Epithelial cell of esophagus (primary cell): ENCODE measurements at regions not wholly inside any gene's neighbourhood (a gene's known extent, or its start where the extent isn't known, plus 50 kb on each side); places are given as distances from the start of the nearest gene placed in this dataset.

Source experiments
- DNase-seq: peaks from one replicate; pipeline ENCODE4 v3.0.0; 2010; ENCODE audit warnings: low read depth
- H3K4me3 ChIP-seq: 2 replicates; pipeline ENCODE4 v1.5.1; 2011; ENCODE audit warnings: mild to moderate bottlenecking, low read length, control low read depth
- CTCF ChIP-seq: IDR thresholded peaks from 2 replicates; pipeline ENCODE4 v1.5.1; 2011; ENCODE audit warnings: low read depth, mild to moderate bottlenecking, low read length, control low read depth, inconsistent platforms; ENCODE audit not compliant: insufficient read depth; ENCODE audit errors: missing control alignments

- no peak overlapping the region for H3K4me3 ChIP-seq
- TF ChIP-seq CTCF = no peak
- DNase-seq = no peak
Measured at GRCh38 chr12:24537083-24537860, 411.6 kb downstream of the BCAT1 start.

- TF ChIP-seq CTCF = no peak
- no peak overlapping the region for H3K4me3 ChIP-seq
- no peak for DNase-seq
Measured at GRCh38 chr12:24535334-24536069, 413.4 kb downstream of the BCAT1 start.

- DNase-seq = no peak
- H3K4me3 ChIP-seq = no peak overlapping the region
- TF ChIP-seq CTCF = no peak
Measured at GRCh38 chr12:24534622-24535021, 414.3 kb downstream of the BCAT1 start.

GRCh38 chr12:24533716-24534352, 415.1 kb downstream of the BCAT1 start:
- DNase-seq = no peak
- no peak for TF ChIP-seq CTCF
- no peak overlapping the region for H3K4me3 ChIP-seq

- no peak for TF ChIP-seq CTCF
- no peak for DNase-seq
- no peak overlapping the region for H3K4me3 ChIP-seq
Measured at GRCh38 chr12:24530689-24531088, 418.2 kb downstream of the BCAT1 start.

- no peak for DNase-seq
- H3K4me3 ChIP-seq = no peak overlapping the region
- TF ChIP-seq CTCF = no peak
Measured at GRCh38 chr12:24527102-24527501, 421.8 kb downstream of the BCAT1 start.
